HCT116 (cell line): ENCODE measurements at regions not wholly inside any gene's neighbourhood (a gene's known extent, or its start where the extent isn't known, plus 50 kb on each side); places are given as distances from the start of the nearest gene placed in this dataset.

Experiments
- ATAC-seq: fragments of 200-7000 bp; cut with Tn5 transposase; 2 replicates; pipeline ENCODE4 v1.9.1; 2020; ENCODE audit warnings: mild to moderate bottlenecking, moderate library complexity
- BruUV-seq: library from RNA; stranded (reverse); fragments of 400-500 nt; replicated peaks from 2 replicates; lab custom pipeline; 2021; lab: Mats Ljungman, UMichigan
- CTCF ChIA-PET: fragments of 300-600 bp; sonication (Branson Sonifier 250); formaldehyde crosslinking; loops from one replicate; lab custom pipeline; 2021; ENCODE audit warnings: antibody characterized with exemption; lab: Charles Lee
- POLR2A ChIA-PET: fragments of 300-600, 350-600 bp; sonication (Branson Sonifier 250); formaldehyde crosslinking; loops from one replicate; lab custom pipeline; 2021; ENCODE audit warnings: antibody characterized with exemption; lab: Charles Lee
- RAD21 ChIA-PET, 2 experiments: fragments of 300-600 bp; sonication (Branson Sonifier 250); formaldehyde crosslinking; loops; one replicate each; lab custom pipeline; 2023; ENCODE audit warnings: low total read pairs in 2 of 2; ENCODE audit not compliant: uncharacterized antibody in 2 of 2, unreplicated experiment in 2 of 2, low non-redundant PET in 1 of 2; lab: Charles Lee
- DNase-seq: peaks from one replicate; pipeline ENCODE4 v3.0.0-alpha.2; 2010; ENCODE audit warnings: low read depth, low spot score
- H2AFZ ChIP-seq: fragments of 200-600 bp; shearing (Covaris generic), sonication (generic); 2 replicates; pipeline ENCODE4 v1.6.1; 2017; ENCODE audit warnings: low read depth, mixed run types, mixed read lengths, antibody characterized with exemption, low read length; ENCODE audit not compliant: poor library complexity, severe bottlenecking
- H3K27ac ChIP-seq: 2 replicates; pipeline ENCODE4 v1.5.1; 2012; ENCODE audit warnings: low read depth, low read length
- H3K27me3 ChIP-seq: fragments of 200-600 bp; sonication (generic); 2 replicates; pipeline ENCODE4 v1.6.1; 2016; ENCODE audit warnings: mixed run types, low read length, mixed read lengths; ENCODE audit not compliant: insufficient read depth
- H3K36me3 ChIP-seq, 2 experiments: fragments of 200-500 bp in 1 of 2; fragments of 200-600 bp in 1 of 2; sonication (Bioruptor generic) in 1 of 2; sonication (generic) in 1 of 2; 2 replicates each; pipeline versions ENCODE4 v1.5.1 to v1.6.1; 2014 to 2016; ENCODE audit warnings: low read length in 2 of 2, inconsistent platforms in 1 of 2, mixed read lengths in 1 of 2, mixed run types in 1 of 2; ENCODE audit not compliant: insufficient read depth in 2 of 2, control insufficient read depth in 1 of 2
- H3K4me1 ChIP-seq, 2 experiments: fragments of 200-600 bp in 1 of 2; sonication (generic) in 1 of 2; 2 replicates each; pipeline versions ENCODE4 v1.5.1 to v1.6.1; 2012 to 2017; ENCODE audit warnings: low read length in 2 of 2, inconsistent platforms in 1 of 2, mild to moderate bottlenecking in 1 of 2, mixed read lengths in 1 of 2, mixed run types in 1 of 2, moderate library complexity in 1 of 2; ENCODE audit not compliant: insufficient read depth in 2 of 2, control insufficient read depth in 1 of 2
- H3K4me2 ChIP-seq: fragments of 200-600 bp; sonication (generic); 2 replicates; pipeline ENCODE4 v1.6.1; 2017; ENCODE audit warnings: mixed run types, low read length, mixed read lengths
- H3K4me3 ChIP-seq, 2 experiments: fragments of 200-600 bp in 1 of 2; sonication (generic) in 1 of 2; replicated peaks in 1 of 2; 2 replicates each; pipeline ENCODE4 v1.5.1; 2011 to 2016; ENCODE audit warnings: low read length in 2 of 2, control low read depth in 1 of 2, low read depth in 1 of 2, mild to moderate bottlenecking in 1 of 2, mixed read lengths in 1 of 2, mixed run types in 1 of 2
- H3K79me2 ChIP-seq: fragments of 200-600 bp; sonication (generic); 2 replicates; pipeline ENCODE4 v1.6.1; 2017; ENCODE audit warnings: mild to moderate bottlenecking, mixed run types, low read length, moderate library complexity, mixed read lengths; ENCODE audit not compliant: insufficient read depth
- H3K9ac ChIP-seq: fragments of 200-600 bp; sonication (generic); 2 replicates; pipeline ENCODE4 v1.6.1; 2016; ENCODE audit warnings: low read length, mixed read lengths
- H3K9me2 ChIP-seq: fragments of 200-600 bp; sonication (generic), shearing (Covaris generic); 2 replicates; pipeline ENCODE4 v1.6.1; 2017; ENCODE audit warnings: mixed run types, mild to moderate bottlenecking, moderate library complexity; ENCODE audit not compliant: insufficient read depth
- H3K9me3 ChIP-seq, 2 experiments: fragments of 200-500 bp in 1 of 2; fragments of 200-600 bp in 1 of 2; sonication (Bioruptor generic) in 1 of 2; sonication (generic) in 1 of 2; 2 replicates each; pipeline ENCODE4 v1.6.1; 2014 to 2017; ENCODE audit warnings: low read length in 2 of 2, mixed read lengths in 2 of 2, inconsistent platforms in 1 of 2, low read depth in 1 of 2, mild to moderate bottlenecking in 1 of 2, mixed run types in 1 of 2, moderate library complexity in 1 of 2; ENCODE audit not compliant: control insufficient read depth in 1 of 2, insufficient read depth in 1 of 2
- H4K20me1 ChIP-seq: fragments of 200-600 bp; sonication (generic), shearing (Covaris generic); 2 replicates; pipeline ENCODE4 v1.6.1; 2017; ENCODE audit warnings: mixed run types, mild to moderate bottlenecking, moderate library complexity; ENCODE audit not compliant: insufficient read depth
- CBX3 ChIP-seq: IDR thresholded peaks from 2 replicates; pipeline ENCODE4 v1.6.1; 2012; ENCODE audit warnings: low read depth
- CEBPB ChIP-seq: IDR thresholded peaks from 2 replicates; pipeline ENCODE4 v1.6.1; 2012; ENCODE audit warnings: low read depth
- MAX ChIP-seq: IDR thresholded peaks from 2 replicates; pipeline ENCODE4 v1.6.1; 2012
- REST ChIP-seq: IDR thresholded peaks from 2 replicates; pipeline ENCODE4 v1.6.1; 2012; ENCODE audit warnings: low read depth
- SP1 ChIP-seq: IDR thresholded peaks from 2 replicates; pipeline ENCODE4 v1.6.1; 2012; ENCODE audit warnings: low read depth
- TCF7L2 ChIP-seq: IDR thresholded peaks from 2 replicates; pipeline ENCODE4 v1.7.0; 2011; ENCODE audit warnings: borderline replicate concordance, inconsistent platforms; ENCODE audit not compliant: insufficient read depth, insufficient read length; ENCODE audit errors: extremely low read depth
- YY1 ChIP-seq: IDR thresholded peaks from 2 replicates; pipeline ENCODE4 v1.6.1; 2011; ENCODE audit warnings: low read length, low read depth, moderate library complexity, mild to moderate bottlenecking; ENCODE audit not compliant: insufficient replicate concordance; ENCODE audit errors: extremely low read depth
- ZBTB33 ChIP-seq: IDR thresholded peaks from 2 replicates; pipeline ENCODE4 v1.6.1; 2011; ENCODE audit warnings: mild to moderate bottlenecking, low read length, moderate library complexity; ENCODE audit not compliant: insufficient replicate concordance; ENCODE audit errors: extremely low read depth
- ZFX ChIP-seq: fragments of 450-650 bp; IDR thresholded peaks from 2 replicates; pipeline ENCODE4 v1.6.1; 2017
- intact Hi-C: fragments of 100-400 bp; cut with micrococcal nuclease; formaldehyde crosslinking; loops from 2 replicates; pipeline ENCODE4 v1.10.0; 2022

GRCh38 chr19:30634996-30635975, 263.1 kb downstream of the ZNF536 start:
- Histone ChIP-seq H3K4me3 (no peak overlapping the region), H4K20me1 (no peaks in the 10 kb centered on the region), H2AFZ (no peak overlapping the region), H3K9me2 (no peaks in the 10 kb centered on the region), H3K36me3 (no peaks in the 10 kb centered on the region), H3K4me1 (no peaks in the 10 kb centered on the region), H3K9me3 (no peaks in the 10 kb centered on the region), H3K9ac (no peak overlapping the region), H3K4me2 (no peak overlapping the region), H3K79me2 (no peaks in the 10 kb centered on the region), H3K27me3 (no peaks in the 10 kb centered on the region), H3K27ac (no peak overlapping the region)
- ATAC-seq (no peak), DNase-seq (no peak)
- no peak for TF ChIP-seq CEBPB
- no peak for TF ChIP-seq CBX3
- TF ChIP-seq ZFX, result no peak
- no peak for TF ChIP-seq SP1
- TF ChIP-seq ZBTB33, result no peak
- TF ChIP-seq REST, result no peak
- TF ChIP-seq TCF7L2, result no peak
- no peak for TF ChIP-seq MAX
- TF ChIP-seq YY1, result no peak
- ChIA-PET POLR2A (no interaction called here), CTCF (no interaction called here), RAD21 (no interaction called here)
- intact Hi-C loops, result no loop called here
- BruUV-seq, result no TSS peak
